ENCODE measurements at regions not wholly inside any gene's neighbourhood (a gene's known extent, or its start where the extent isn't known, plus 50 kb on each side); places are given as distances from the start of the nearest gene placed in this dataset.

DNA sequence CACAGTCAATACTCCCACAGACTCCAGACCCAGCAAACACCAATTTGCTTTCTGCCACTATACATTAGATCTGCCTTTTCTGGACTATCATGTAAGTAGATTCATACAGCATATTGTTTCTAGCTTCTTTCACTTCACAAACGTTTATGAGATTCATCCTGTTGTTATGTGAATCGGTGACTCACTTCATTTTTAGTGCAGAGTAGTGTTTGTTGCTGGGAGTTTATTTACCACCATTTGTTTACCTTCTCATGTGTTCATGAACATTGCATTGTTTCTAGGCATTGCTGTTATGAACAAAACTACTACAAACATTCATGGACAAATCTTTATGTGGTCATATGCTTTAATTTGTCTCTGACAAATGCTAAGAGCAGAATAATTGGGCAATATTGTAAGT is 807.8 kb upstream of the TMEM132C start:
- intact Hi-C loops (cut with micrococcal nuclease): no loop called here
- no peak for DNase-seq
- no peak overlapping the region for H3K27ac Mint-ChIP-seq
- WGBS (ENCODE audit: insufficient coverage): no CpG with 5 or more reads among the region's 2 CpGs
- H3K4me1 ChIP-seq (ENCODE audit: control insufficient read depth, insufficient read depth, low read length): no peaks in the 10 kb centered on the region
- H3K4me3 ChIP-seq (ENCODE audit: low read length): no peak overlapping the region
- no peak overlapping the region for H3K27ac ChIP-seq (ENCODE audit: low read length)
- H3K36me3 ChIP-seq (ENCODE audit: control insufficient read depth, insufficient read depth, low read length): no peaks in the 10 kb centered on the region
- H3K36me3 Mint-ChIP-seq: no peaks in the 10 kb centered on the region
- H3K27me3 ChIP-seq (ENCODE audit: control insufficient read depth, insufficient read depth, low read length): no peaks in the 10 kb centered on the region
- H3K4me3 Mint-ChIP-seq: no peak overlapping the region
- no peaks in the 10 kb centered on the region for H3K4me1 Mint-ChIP-seq
- peaks cover 4% of the 10 kb centered on the region for H3K9me3 ChIP-seq (ENCODE audit: control insufficient read depth, insufficient read depth, low read length)
- no peak for ATAC-seq
- H3K9me3 Mint-ChIP-seq: no peaks in the 10 kb centered on the region
- H3K27me3 Mint-ChIP-seq (ENCODE audit: low read depth in 2 of 2): peaks cover 15 to 17% of the 10 kb centered on the region in 2 donors
- TF ChIP-seq, protein P1, sequence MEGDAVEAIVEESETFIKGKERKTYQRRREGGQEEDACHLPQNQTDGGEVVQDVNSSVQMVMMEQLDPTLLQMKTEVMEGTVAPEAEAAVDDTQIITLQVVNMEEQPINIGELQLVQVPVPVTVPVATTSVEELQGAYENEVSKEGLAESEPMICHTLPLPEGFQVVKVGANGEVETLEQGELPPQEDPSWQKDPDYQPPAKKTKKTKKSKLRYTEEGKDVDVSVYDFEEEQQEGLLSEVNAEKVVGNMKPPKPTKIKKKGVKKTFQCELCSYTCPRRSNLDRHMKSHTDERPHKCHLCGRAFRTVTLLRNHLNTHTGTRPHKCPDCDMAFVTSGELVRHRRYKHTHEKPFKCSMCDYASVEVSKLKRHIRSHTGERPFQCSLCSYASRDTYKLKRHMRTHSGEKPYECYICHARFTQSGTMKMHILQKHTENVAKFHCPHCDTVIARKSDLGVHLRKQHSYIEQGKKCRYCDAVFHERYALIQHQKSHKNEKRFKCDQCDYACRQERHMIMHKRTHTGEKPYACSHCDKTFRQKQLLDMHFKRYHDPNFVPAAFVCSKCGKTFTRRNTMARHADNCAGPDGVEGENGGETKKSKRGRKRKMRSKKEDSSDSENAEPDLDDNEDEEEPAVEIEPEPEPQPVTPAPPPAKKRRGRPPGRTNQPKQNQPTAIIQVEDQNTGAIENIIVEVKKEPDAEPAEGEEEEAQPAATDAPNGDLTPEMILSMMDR (IDR thresholded peaks at IDR 0.05): no peak

DNA sequence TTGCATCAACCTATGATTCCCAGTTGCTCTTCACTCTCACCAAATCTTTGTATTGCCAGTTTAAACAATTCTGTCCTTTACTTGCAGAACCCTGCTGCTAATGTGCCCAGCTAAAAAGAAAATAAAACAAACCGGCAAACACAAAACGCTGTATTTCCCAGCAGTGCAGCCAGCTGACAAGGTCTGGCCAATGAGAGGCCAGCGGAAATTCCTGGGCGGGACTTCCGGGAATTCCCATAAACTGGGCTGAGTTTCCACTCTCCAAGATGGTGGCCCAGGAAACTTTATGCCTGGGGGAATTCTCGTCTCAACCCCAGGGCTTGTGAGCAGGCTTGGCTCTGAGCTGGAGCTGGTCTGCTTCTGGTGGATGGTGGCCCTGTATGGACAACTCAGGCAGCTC is 807.3 kb upstream of the TMEM132C start:
- intact Hi-C loops (cut with micrococcal nuclease): no loop called here
- WGBS (ENCODE audit: insufficient coverage): 86% methylated on average over 6 of the region's 6 CpGs
- Mint-ChIP-seq H3K27me3 (ENCODE audit: low read depth in 2 of 2) (peaks cover 10 to 12% of the 10 kb centered on the region in 2 donors), H3K4me1 (no peaks in the 10 kb centered on the region), H3K27ac (no peak overlapping the region), H3K4me3 (no peak overlapping the region), H3K36me3 (no peaks in the 10 kb centered on the region), H3K9me3 (no peaks in the 10 kb centered on the region)
- DNase-seq (no peak), ATAC-seq (no peak)
- Histone ChIP-seq H3K9me3 (ENCODE audit: control insufficient read depth, insufficient read depth, low read length) (peaks cover 4% of the 10 kb centered on the region), H3K27ac (ENCODE audit: low read length) (no peak overlapping the region), H3K27me3 (ENCODE audit: control insufficient read depth, insufficient read depth, low read length) (no peaks in the 10 kb centered on the region), H3K4me1 (ENCODE audit: control insufficient read depth, insufficient read depth, low read length) (no peaks in the 10 kb centered on the region), H3K36me3 (ENCODE audit: control insufficient read depth, insufficient read depth, low read length) (no peaks in the 10 kb centered on the region), H3K4me3 (ENCODE audit: low read length) (no peak overlapping the region)
- TF ChIP-seq, protein P1 (IDR thresholded peaks at IDR 0.05): no peak

DNA sequence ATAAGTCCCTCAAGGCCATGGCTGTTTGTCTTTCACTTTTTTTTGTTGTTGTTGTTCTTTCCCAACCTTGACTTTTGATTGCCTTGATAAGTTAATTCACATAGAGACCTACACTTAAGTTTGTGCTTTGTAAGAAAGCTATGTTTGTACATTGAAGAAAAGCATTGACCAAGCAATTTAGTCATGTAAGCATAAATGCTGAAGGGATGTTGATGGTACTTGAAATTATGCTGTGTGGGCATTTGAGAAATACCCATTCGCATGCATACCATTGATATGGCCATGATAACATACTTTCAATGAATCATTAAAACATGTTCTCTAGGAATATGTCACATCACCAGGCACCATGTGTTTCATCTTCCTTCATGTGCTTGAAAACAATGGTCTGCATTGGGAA is 803.7 kb upstream of the TMEM132C start:
- H3K27ac Mint-ChIP-seq: no peak overlapping the region
- TF ChIP-seq, protein P1 (IDR thresholded peaks at IDR 0.05): no peak
- Histone ChIP-seq H3K4me3 (ENCODE audit: low read length) (no peak overlapping the region), H3K27me3 (ENCODE audit: control insufficient read depth, insufficient read depth, low read length) (no peaks in the 10 kb centered on the region), H3K9me3 (ENCODE audit: control insufficient read depth, insufficient read depth, low read length) (peaks cover 2% of the 10 kb centered on the region), H3K27ac (ENCODE audit: low read length) (no peak overlapping the region), H3K36me3 (ENCODE audit: control insufficient read depth, insufficient read depth, low read length) (no peaks in the 10 kb centered on the region), H3K4me1 (ENCODE audit: control insufficient read depth, insufficient read depth, low read length) (no peaks in the 10 kb centered on the region)
- H3K4me3 Mint-ChIP-seq: no peak overlapping the region
- WGBS (ENCODE audit: insufficient coverage): no CpG with 5 or more reads among the region's 1 CpG
- DNase-seq (no peak), ATAC-seq (no peak)
- H3K36me3 Mint-ChIP-seq: no peaks in the 10 kb centered on the region
- H3K4me1 Mint-ChIP-seq: no peaks in the 10 kb centered on the region
- H3K9me3 Mint-ChIP-seq: peaks cover 0 to 7% of the 10 kb centered on the region in 2 donors
- intact Hi-C loops (cut with micrococcal nuclease): no loop called here
- no peaks in the 10 kb centered on the region for H3K27me3 Mint-ChIP-seq (ENCODE audit: low read depth in 2 of 2)

DNA sequence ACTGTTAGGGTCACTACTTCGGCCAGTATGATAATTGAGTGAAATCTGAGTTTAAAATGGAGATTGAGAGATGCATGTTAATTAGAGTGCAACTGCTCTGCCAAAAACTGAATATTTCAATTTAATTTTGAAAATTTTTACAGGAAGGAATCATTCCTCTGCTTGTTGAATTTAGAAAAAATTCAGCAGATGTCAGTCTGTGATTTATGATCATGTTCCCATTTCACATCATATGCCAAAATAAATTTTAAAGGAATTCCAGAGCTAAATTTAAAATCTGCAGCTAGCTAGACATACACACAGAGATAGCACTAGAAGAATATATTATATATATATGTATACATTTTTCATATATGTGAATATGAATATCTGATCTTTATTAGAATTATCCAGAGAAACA is 797.6 kb upstream of the TMEM132C start:
- Mint-ChIP-seq H3K4me1 (no peaks in the 10 kb centered on the region), H3K9me3 (peaks cover 0 to 7% of the 10 kb centered on the region in 2 donors), H3K27ac (no peak overlapping the region), H3K4me3 (no peak overlapping the region), H3K36me3 (no peaks in the 10 kb centered on the region), H3K27me3 (ENCODE audit: low read depth in 2 of 2) (no peaks in the 10 kb centered on the region)
- DNase-seq (no peak), ATAC-seq (no peak)
- Histone ChIP-seq H3K4me1 (ENCODE audit: control insufficient read depth, insufficient read depth, low read length) (no peaks in the 10 kb centered on the region), H3K36me3 (ENCODE audit: control insufficient read depth, insufficient read depth, low read length) (no peaks in the 10 kb centered on the region), H3K27me3 (ENCODE audit: control insufficient read depth, insufficient read depth, low read length) (no peaks in the 10 kb centered on the region), H3K9me3 (ENCODE audit: control insufficient read depth, insufficient read depth, low read length) (no peaks in the 10 kb centered on the region), H3K27ac (ENCODE audit: low read length) (no peak overlapping the region), H3K4me3 (ENCODE audit: low read length) (no peak overlapping the region)
- TF ChIP-seq, protein P1 (IDR thresholded peaks at IDR 0.05): no peak
- WGBS (ENCODE audit: insufficient coverage): 63% methylated on average over 1 of the region's 1 CpG
- intact Hi-C loops (cut with micrococcal nuclease): no loop called here

Data from natural killer cell (primary cell).